Skeletal muscle cell (primary cell): ENCODE measurements at regions not wholly inside any gene's neighbourhood (a gene's known extent, or its start where the extent isn't known, plus 50 kb on each side); places are given as distances from the start of the nearest gene placed in this dataset.
"Not testable (repeated sequence)": the region's sequence is repeated elsewhere in the genome, so short reads cannot be mapped to it uniquely, and the experiment has no call there.

Experiments
- DNase-seq: peaks from one replicate; pipeline ENCODE4 v3.0.0-alpha.2; 2010; ENCODE audit warnings: low read depth
- H3K4me3 ChIP-seq: 2 replicates; pipeline ENCODE4 v1.5.1; 2011; ENCODE audit warnings: low read depth, mild to moderate bottlenecking, control low read depth, low read length, moderate library complexity

GRCh38 chr3:137194301-137194700 is 236.5 kb downstream of the IL20RB start:
- DNase-seq, result no peak
- H3K4me3 ChIP-seq, result no peak overlapping the region

GRCh38 chr3:137198374-137198773 is 240.6 kb downstream of the IL20RB start:
- DNase-seq, H3K4me3 ChIP-seq: not testable (repeated sequence)

- no peak for DNase-seq
- H3K4me3 ChIP-seq, result no peak overlapping the region
These were observed 241.9 kb downstream of the IL20RB start for GRCh38 chr3:137199678-137200077.

- DNase-seq, result no peak
- no peak overlapping the region for H3K4me3 ChIP-seq
These were observed 243.3 kb downstream of the IL20RB start for GRCh38 chr3:137201066-137201465.

GRCh38 chr3:137202941-137203340 is 245.2 kb downstream of the IL20RB start:
- no peak overlapping the region for H3K4me3 ChIP-seq
- DNase-seq, result no peak

- H3K4me3 ChIP-seq, result no peak overlapping the region
- DNase-seq, result no peak
These were observed 246.6 kb downstream of the IL20RB start for GRCh38 chr3:137204409-137204808.

- H3K4me3 ChIP-seq, result no peak overlapping the region
- DNase-seq, result no peak
These were observed 247.7 kb downstream of the IL20RB start for GRCh38 chr3:137205394-137206045.

- DNase-seq, result no peak
- no peak overlapping the region for H3K4me3 ChIP-seq
These were observed 249.8 kb downstream of the IL20RB start for GRCh38 chr3:137207616-137208015.

- no peak for DNase-seq
These were observed 259.9 kb downstream of the IL20RB start for GRCh38 chr3:137217733-137218132.

GRCh38 chr3:137219801-137220445 is 262.1 kb downstream of the IL20RB start:
- no peak overlapping the region for H3K4me3 ChIP-seq
- no peak for DNase-seq

More at GRCh38 chr3:137217733-137218132, 259.9 kb downstream of the IL20RB start:
- H3K4me3 ChIP-seq, result no peak overlapping the region

- DNase-seq, result no peak
- no peak overlapping the region for H3K4me3 ChIP-seq
These were observed 265.0 kb downstream of the IL20RB start for GRCh38 chr3:137222736-137223225.

- DNase-seq, result no peak
These were observed 266.7 kb downstream of the IL20RB start for GRCh38 chr3:137224464-137224863.

GRCh38 chr3:137242836-137243400 is 285.1 kb downstream of the IL20RB start:
- DNase-seq, result no peak
- no peak overlapping the region for H3K4me3 ChIP-seq

More at GRCh38 chr3:137224464-137224863, 266.7 kb downstream of the IL20RB start:
- H3K4me3 ChIP-seq, result no peak overlapping the region

- H3K4me3 ChIP-seq, result no peak overlapping the region
- no peak for DNase-seq
These were observed 288.7 kb downstream of the IL20RB start for GRCh38 chr3:137246491-137246890.

GRCh38 chr3:137249311-137249940 is 291.6 kb downstream of the IL20RB start:
- no peak for DNase-seq
- no peak overlapping the region for H3K4me3 ChIP-seq

- no peak for DNase-seq
- no peak overlapping the region for H3K4me3 ChIP-seq
These were observed 301.3 kb downstream of the IL20RB start for GRCh38 chr3:137259089-137259488.

GRCh38 chr3:137259701-137260100 is 301.9 kb downstream of the IL20RB start:
- no peak for DNase-seq
- no peak overlapping the region for H3K4me3 ChIP-seq

GRCh38 chr3:137264071-137264820 is 306.5 kb downstream of the IL20RB start:
- DNase-seq, result no peak
- no peak overlapping the region for H3K4me3 ChIP-seq

- H3K4me3 ChIP-seq, result no peak overlapping the region
- DNase-seq, result no peak
These were observed 307.1 kb downstream of the IL20RB start for GRCh38 chr3:137264843-137265330.
